K562 (cell line): ENCODE measurements at regions not wholly inside any gene's neighbourhood (a gene's known extent, or its start where the extent isn't known, plus 50 kb on each side); places are given as distances from the start of the nearest gene placed in this dataset.

ENCODE experiments used
- ATAC-seq: fragments of 200-7000 bp; cut with Tn5 transposase; 3 replicates; pipeline ENCODE4 v1.9.1; 2020; ENCODE audit warnings: moderate library complexity
- BruUV-seq: library from RNA; stranded (reverse); fragments of 400-500 nt; replicated peaks from 2 replicates; lab custom pipeline; 2021; lab: Mats Ljungman, UMichigan
- CTCF ChIA-PET: fragments of 300-600 bp; formaldehyde crosslinking; extraction: SDS; loops from one replicate; lab custom pipeline; 2021; ENCODE audit warnings: low intra/inter-chr PET ratio; lab: Yijun Ruan, JAX
- POLR2A ChIA-PET: fragments of 300-600, 350-650 bp; sonication (Branson Sonifier 250); formaldehyde crosslinking; extraction: SDS; loops from one replicate; lab custom pipeline; 2021; ENCODE audit warnings: antibody characterized with exemption, inconsistent platforms; lab: Yijun Ruan, JAX
- DNase-seq, 4 experiments: peaks; one replicate each; pipeline versions ENCODE4 v3.0.0 to v3.0.0-alpha.2; 2011 to 2018; ENCODE audit warnings: low spot score in 3 of 4, mixed read lengths in 3 of 4; ENCODE audit errors: extremely low read depth in 1 of 4
- FAIRE-seq: peaks from 2 replicates; lab custom pipeline; 2011; peaks lifted over from hg19 to GRCh38; lab: Jason Lieb, UNC
- H2AFZ ChIP-seq: 2 replicates; pipeline ENCODE4 v1.6.0; 2011; ENCODE audit warnings: low read depth, low read length, control low read depth, inconsistent platforms
- H3K27ac ChIP-seq: fragments of 200-600 bp; 3 replicates; pipeline ENCODE4 v1.8.0; 2011; ENCODE audit warnings: low read depth, mild to moderate bottlenecking, control low read depth, inconsistent platforms, low read length, moderate library complexity, mixed read lengths; ENCODE audit errors: extremely low read depth
- H3K27me3 ChIP-seq, 2 experiments: fragments of 300-600 bp in 1 of 2; 2 replicates in 1 of 2; 3 replicates in 1 of 2; pipeline versions ENCODE4 v1.6.0 to v1.8.0; 2011; ENCODE audit warnings: inconsistent platforms in 2 of 2, low read length in 2 of 2, mild to moderate bottlenecking in 1 of 2, mixed read lengths in 1 of 2, moderate library complexity in 1 of 2; ENCODE audit not compliant: control insufficient read depth in 2 of 2, insufficient read depth in 2 of 2
- H3K36me3 ChIP-seq: fragments of 300-600 bp; 3 replicates; pipeline ENCODE4 v1.8.0; 2011; ENCODE audit warnings: mild to moderate bottlenecking, low read length, inconsistent platforms; ENCODE audit not compliant: control insufficient read depth, insufficient read depth
- H3K4me1 ChIP-seq, 2 experiments: fragments of 200-600 bp in 1 of 2; replicated peaks in 1 of 2; 2 replicates in 1 of 2; 3 replicates in 1 of 2; pipeline versions ENCODE4 v1.5.1 to v1.8.0; 2011; ENCODE audit warnings: inconsistent platforms in 2 of 2, low read length in 2 of 2, mild to moderate bottlenecking in 1 of 2, mixed read lengths in 1 of 2, moderate library complexity in 1 of 2; ENCODE audit not compliant: control insufficient read depth in 2 of 2, insufficient read depth in 2 of 2
- H3K4me2 ChIP-seq: 2 replicates; pipeline ENCODE4 v1.6.1; 2011; ENCODE audit warnings: low read length, control low read depth, inconsistent platforms, mixed read lengths; ENCODE audit not compliant: insufficient read depth
- H3K4me3 ChIP-seq: fragments of 200-600 bp; sonication (generic), shearing (Covaris generic); 2 replicates; pipeline ENCODE4 v1.5.1; 2016; ENCODE audit warnings: control low read depth, inconsistent platforms
- H3K79me2 ChIP-seq: fragments of 200-600 bp; 3 replicates; pipeline ENCODE4 v1.8.0; 2011; ENCODE audit warnings: low read length, inconsistent platforms; ENCODE audit not compliant: control insufficient read depth, insufficient read depth
- H3K9ac ChIP-seq, 2 experiments: 2 replicates each; pipeline versions ENCODE4 v1.6.0 to v1.6.1; 2011; ENCODE audit warnings: low read depth in 2 of 2, low read length in 2 of 2, control low read depth in 1 of 2, inconsistent platforms in 1 of 2, mild to moderate bottlenecking in 1 of 2, mixed read lengths in 1 of 2; ENCODE audit not compliant: insufficient read depth in 1 of 2
- H3K9me1 ChIP-seq: one replicate; pipeline ENCODE4 v1.6.0; 2011; ENCODE audit warnings: inconsistent platforms, mild to moderate bottlenecking, low read length, moderate library complexity; ENCODE audit not compliant: control insufficient read depth, insufficient read depth
- H3K9me3 ChIP-seq: replicated peaks from 2 replicates; pipeline ENCODE4 v1.5.1; 2011; ENCODE audit warnings: low read depth, low read length, inconsistent platforms; ENCODE audit not compliant: control insufficient read depth, insufficient read depth
- H4K20me1 ChIP-seq: replicated peaks from 2 replicates; pipeline ENCODE4 v1.6.1; 2011; ENCODE audit warnings: low read length, inconsistent platforms, mixed read lengths; ENCODE audit not compliant: control insufficient read depth, insufficient read depth
- CEBPG ChIP-seq, 3 experiments: fragments of 200-800 bp in 1 of 3; sonication (Bioruptor generic) in 1 of 3; sonication (generic) in 1 of 3; formaldehyde crosslinking in 1 of 3; IDR thresholded peaks in 2 of 3; conservative IDR thresholded peaks in 1 of 3; 2 replicates each; pipeline versions ENCODE4 v1.6.1 to v1.8.0; 2016 to 2022; ENCODE audit warnings: missing compliant biosample characterization in 2 of 3, missing genetic modification characterization in 2 of 3, mild to moderate bottlenecking in 1 of 3, missing genetic modification reagents in 1 of 3
- CLOCK ChIP-seq: fragments of 250-450 bp; sonication (Bioruptor Pico); IDR thresholded peaks from 2 replicates; pipeline ENCODE4 v1.4.0; 2020; ENCODE audit warnings: mild to moderate bottlenecking, moderate library complexity, borderline replicate concordance
- FUS ChIP-seq: fragments of 200-400 bp; formaldehyde crosslinking; optimal IDR thresholded peaks from 2 replicates; pipeline ENCODE3; 2017; ENCODE audit warnings: low read depth, low read length
- HNRNPK ChIP-seq: fragments of 200-400 bp; formaldehyde crosslinking; IDR thresholded peaks from one replicate; pipeline ENCODE4 v1.6.1; 2018; ENCODE audit warnings: mild to moderate bottlenecking, low read depth, low read length; ENCODE audit not compliant: poor library complexity, severe bottlenecking
- ID3 ChIP-seq, 2 experiments: fragments of 250-450 bp in 1 of 2; fragments of 450-650 bp in 1 of 2; sonication (Bioruptor Pico) in 1 of 2; IDR thresholded peaks; 2 replicates each; pipeline versions ENCODE4 v1.6.1 to v1.8.0; 2016 to 2021; ENCODE audit warnings: mild to moderate bottlenecking in 2 of 2, moderate library complexity in 2 of 2, missing compliant biosample characterization in 1 of 2, missing genetic modification characterization in 1 of 2
- MTA1 ChIP-seq: fragments of 450-650 bp; IDR thresholded peaks from 2 replicates; pipeline ENCODE4 v1.6.1; 2017; ENCODE audit warnings: borderline replicate concordance
- PATZ1 ChIP-seq: fragments of 250-450 bp; sonication (Bioruptor Pico); IDR thresholded peaks from 2 replicates; pipeline ENCODE4 v1.5.0; 2020; ENCODE audit warnings: mild to moderate bottlenecking, borderline replicate concordance
- POLR2A ChIP-seq: fragments of 450-650 bp; conservative IDR thresholded peaks from 2 replicates; pipeline ENCODE4 v1.6.1; 2016
- POLR2AphosphoS2 ChIP-seq: IDR thresholded peaks from 2 replicates; pipeline ENCODE4 v1.6.1; 2012; ENCODE audit warnings: low read length, improper control_type of control experiment
- SMAD4 ChIP-seq: fragments of 250-450 bp; sonication (Bioruptor Pico); conservative IDR thresholded peaks from 2 replicates; pipeline ENCODE4 v1.8.0; 2021; ENCODE audit warnings: inconsistent platforms, mild to moderate bottlenecking, moderate library complexity
- XRCC5 ChIP-seq: fragments of 200-400 bp; formaldehyde crosslinking; IDR thresholded peaks from 2 replicates; pipeline ENCODE4 v1.6.1; 2017; ENCODE audit warnings: low read depth, mild to moderate bottlenecking, low read length
- ZFP30 ChIP-seq: fragments of 250-450 bp; sonication (Bioruptor Pico); IDR thresholded peaks from 2 replicates; pipeline ENCODE4 v1.8.0; 2022; ENCODE audit warnings: moderate library complexity, mild to moderate bottlenecking, inconsistent platforms, borderline replicate concordance
- ZNF24 ChIP-seq: fragments of 450-650 bp; IDR thresholded peaks from 2 replicates; pipeline ENCODE4 v1.6.1; 2016
- ZNF639 ChIP-seq, 2 experiments: fragments of 200-800 bp in 1 of 2; sonication (Bioruptor generic) in 1 of 2; sonication (generic) in 1 of 2; formaldehyde crosslinking in 1 of 2; IDR thresholded peaks in 1 of 2; conservative IDR thresholded peaks in 1 of 2; 2 replicates each; pipeline versions ENCODE4 v1.5.0 to v1.6.1; 2016 to 2020; ENCODE audit warnings: missing compliant biosample characterization in 1 of 2, missing genetic modification characterization in 1 of 2, missing genetic modification reagents in 1 of 2
- ZNF75A ChIP-seq: fragments of 450-650 bp; formaldehyde crosslinking; IDR thresholded peaks from 2 replicates; pipeline ENCODE4 v1.4.0; 2020; ENCODE audit warnings: mild to moderate bottlenecking
- WGBS: fragments of 100-300 bp; shearing (Covaris generic); methylation state at CpG from one replicate; pipeline ENCODE4 v1.1.6; 2016; ENCODE audit warnings: low coverage, mixed read lengths; ENCODE audit not compliant: insufficient coverage; ENCODE audit errors: missing lambda C conversion rate; 5-methylcytosine and 5-hydroxymethylcytosine counted together
- in situ Hi-C: fragments of 300-500 bp; cut with MboI; formaldehyde crosslinking; loops from 4 replicates; pipeline ENCODE4 v1.15.0; 2018; ENCODE audit warnings: inconsistent platforms, mixed read lengths
- intact Hi-C: fragments of 100-400 bp; cut with micrococcal nuclease; formaldehyde crosslinking; loops from 2 replicates; pipeline ENCODE4 v1.14.2; 2022

GRCh38 chr2:78648558-78648957, 376.9 kb upstream of the REG3G start (continued):
- TF ChIP-seq ZNF75A (CRISPR knock-in tag) = no peak
- TF ChIP-seq HNRNPK = no peak
- no peak for TF ChIP-seq CLOCK (CRISPR knock-in tag)
- no peak for TF ChIP-seq POLR2AphosphoS2
- TF ChIP-seq CEBPG (CRISPR knock-in tag; IDR thresholded peaks at IDR 0.05) = no peak
- no peak for TF ChIP-seq CEBPG (tag; conservative IDR thresholded peaks at IDR 0.05 in 1 of 2, IDR thresholded peaks at IDR 0.05 in 1 of 2)

GRCh38 chr2:78654941-78655340, 370.6 kb upstream of the REG3G start:
- Histone ChIP-seq H3K9me1 (no peaks in the 10 kb centered on the region), H3K9me3 (no peaks in the 10 kb centered on the region), H4K20me1 (no peaks in the 10 kb centered on the region), H3K4me3 (no peak overlapping the region), H3K9ac (no peak overlapping the region), H3K79me2 (no peaks in the 10 kb centered on the region), H2AFZ (no peak overlapping the region), H3K4me2 (no peak overlapping the region), H3K27me3 (no peaks in the 10 kb centered on the region), H3K27ac (no peak overlapping the region), H3K36me3 (no peaks in the 10 kb centered on the region), H3K4me1 (no peaks in the 10 kb centered on the region)
- intact Hi-C loops (no loop called here), in situ Hi-C loops (no loop called here)
- ChIA-PET POLR2A (no interaction called here), CTCF (no interaction called here)
- no TSS peak for BruUV-seq
- 0% methylated on average over 4 of the region's 5 CpGs for WGBS
- ATAC-seq (no peak), DNase-seq (no peak), FAIRE-seq (no peak)
- TF ChIP-seq ID3 (CRISPR knock-in tag; IDR thresholded peaks at IDR 0.05) = no peak
- TF ChIP-seq ID3 (tag; IDR thresholded peaks at IDR 0.05) = no peak
- TF ChIP-seq ZFP30 (CRISPR knock-in tag) = no peak
- no peak for TF ChIP-seq ZNF639 (CRISPR knock-in tag; conservative IDR thresholded peaks at IDR 0.05 in 1 of 2, IDR thresholded peaks at IDR 0.05 in 1 of 2)
- no peak for TF ChIP-seq POLR2A
- no peak for TF ChIP-seq ZNF24
- TF ChIP-seq SMAD4 (CRISPR knock-in tag) = no peak
- no peak for TF ChIP-seq XRCC5
- no peak for TF ChIP-seq MTA1
- TF ChIP-seq FUS = no peak
- TF ChIP-seq PATZ1 (CRISPR knock-in tag) = no peak
